HCT116 (cell line): ENCODE measurements at regions not wholly inside any gene's neighbourhood (a gene's known extent, or its start where the extent isn't known, plus 50 kb on each side); places are given as distances from the start of the nearest gene placed in this dataset.

Source experiments
- ATAC-seq: fragments of 200-7000 bp; cut with Tn5 transposase; 2 replicates; pipeline ENCODE4 v1.9.1; 2020; ENCODE audit warnings: mild to moderate bottlenecking, moderate library complexity
- BruUV-seq: library from RNA; stranded (reverse); fragments of 400-500 nt; replicated peaks from 2 replicates; lab custom pipeline; 2021; lab: Mats Ljungman, UMichigan
- CTCF ChIA-PET: fragments of 300-600 bp; sonication (Branson Sonifier 250); formaldehyde crosslinking; loops from one replicate; lab custom pipeline; 2021; ENCODE audit warnings: antibody characterized with exemption; lab: Charles Lee
- POLR2A ChIA-PET: fragments of 300-600, 350-600 bp; sonication (Branson Sonifier 250); formaldehyde crosslinking; loops from one replicate; lab custom pipeline; 2021; ENCODE audit warnings: antibody characterized with exemption; lab: Charles Lee
- RAD21 ChIA-PET, 2 experiments: fragments of 300-600 bp; sonication (Branson Sonifier 250); formaldehyde crosslinking; loops; one replicate each; lab custom pipeline; 2023; ENCODE audit warnings: low total read pairs in 2 of 2; ENCODE audit not compliant: uncharacterized antibody in 2 of 2, unreplicated experiment in 2 of 2, low non-redundant PET in 1 of 2; lab: Charles Lee
- DNase-seq: peaks from one replicate; pipeline ENCODE4 v3.0.0-alpha.2; 2010; ENCODE audit warnings: low read depth, low spot score
- H2AFZ ChIP-seq: fragments of 200-600 bp; shearing (Covaris generic), sonication (generic); 2 replicates; pipeline ENCODE4 v1.6.1; 2017; ENCODE audit warnings: low read depth, mixed run types, mixed read lengths, antibody characterized with exemption, low read length; ENCODE audit not compliant: poor library complexity, severe bottlenecking
- H3K27ac ChIP-seq: 2 replicates; pipeline ENCODE4 v1.5.1; 2012; ENCODE audit warnings: low read depth, low read length
- H3K27me3 ChIP-seq: fragments of 200-600 bp; sonication (generic); 2 replicates; pipeline ENCODE4 v1.6.1; 2016; ENCODE audit warnings: mixed run types, low read length, mixed read lengths; ENCODE audit not compliant: insufficient read depth
- H3K36me3 ChIP-seq, 2 experiments: fragments of 200-500 bp in 1 of 2; fragments of 200-600 bp in 1 of 2; sonication (Bioruptor generic) in 1 of 2; sonication (generic) in 1 of 2; 2 replicates each; pipeline versions ENCODE4 v1.5.1 to v1.6.1; 2014 to 2016; ENCODE audit warnings: low read length in 2 of 2, inconsistent platforms in 1 of 2, mixed read lengths in 1 of 2, mixed run types in 1 of 2; ENCODE audit not compliant: insufficient read depth in 2 of 2, control insufficient read depth in 1 of 2
- H3K4me1 ChIP-seq, 2 experiments: fragments of 200-600 bp in 1 of 2; sonication (generic) in 1 of 2; 2 replicates each; pipeline versions ENCODE4 v1.5.1 to v1.6.1; 2012 to 2017; ENCODE audit warnings: low read length in 2 of 2, inconsistent platforms in 1 of 2, mild to moderate bottlenecking in 1 of 2, mixed read lengths in 1 of 2, mixed run types in 1 of 2, moderate library complexity in 1 of 2; ENCODE audit not compliant: insufficient read depth in 2 of 2, control insufficient read depth in 1 of 2
- H3K4me2 ChIP-seq: fragments of 200-600 bp; sonication (generic); 2 replicates; pipeline ENCODE4 v1.6.1; 2017; ENCODE audit warnings: mixed run types, low read length, mixed read lengths
- H3K4me3 ChIP-seq, 2 experiments: fragments of 200-600 bp in 1 of 2; sonication (generic) in 1 of 2; replicated peaks in 1 of 2; 2 replicates each; pipeline ENCODE4 v1.5.1; 2011 to 2016; ENCODE audit warnings: low read length in 2 of 2, control low read depth in 1 of 2, low read depth in 1 of 2, mild to moderate bottlenecking in 1 of 2, mixed read lengths in 1 of 2, mixed run types in 1 of 2
- H3K79me2 ChIP-seq: fragments of 200-600 bp; sonication (generic); 2 replicates; pipeline ENCODE4 v1.6.1; 2017; ENCODE audit warnings: mild to moderate bottlenecking, mixed run types, low read length, moderate library complexity, mixed read lengths; ENCODE audit not compliant: insufficient read depth
- H3K9ac ChIP-seq: fragments of 200-600 bp; sonication (generic); 2 replicates; pipeline ENCODE4 v1.6.1; 2016; ENCODE audit warnings: low read length, mixed read lengths
- H3K9me2 ChIP-seq: fragments of 200-600 bp; sonication (generic), shearing (Covaris generic); 2 replicates; pipeline ENCODE4 v1.6.1; 2017; ENCODE audit warnings: mixed run types, mild to moderate bottlenecking, moderate library complexity; ENCODE audit not compliant: insufficient read depth
- H3K9me3 ChIP-seq, 2 experiments: fragments of 200-500 bp in 1 of 2; fragments of 200-600 bp in 1 of 2; sonication (Bioruptor generic) in 1 of 2; sonication (generic) in 1 of 2; 2 replicates each; pipeline ENCODE4 v1.6.1; 2014 to 2017; ENCODE audit warnings: low read length in 2 of 2, mixed read lengths in 2 of 2, inconsistent platforms in 1 of 2, low read depth in 1 of 2, mild to moderate bottlenecking in 1 of 2, mixed run types in 1 of 2, moderate library complexity in 1 of 2; ENCODE audit not compliant: control insufficient read depth in 1 of 2, insufficient read depth in 1 of 2
- H4K20me1 ChIP-seq: fragments of 200-600 bp; sonication (generic), shearing (Covaris generic); 2 replicates; pipeline ENCODE4 v1.6.1; 2017; ENCODE audit warnings: mixed run types, mild to moderate bottlenecking, moderate library complexity; ENCODE audit not compliant: insufficient read depth
- CTCF ChIP-seq, 3 experiments: fragments of 200-600 bp in 1 of 3; sonication (generic) in 1 of 3; IDR thresholded peaks in 2 of 3; conservative IDR thresholded peaks in 1 of 3; 2 replicates each; pipeline ENCODE4 v1.5.1; 2012 to 2017; ENCODE audit warnings: low read depth in 2 of 3, low read length in 2 of 3, antibody characterized with exemption in 1 of 3, borderline replicate concordance in 1 of 3, control low read depth in 1 of 3, mild to moderate bottlenecking in 1 of 3, mixed read lengths in 1 of 3, mixed run types in 1 of 3, moderate library complexity in 1 of 3; ENCODE audit not compliant: insufficient read depth in 1 of 3
- EGR1 ChIP-seq: IDR thresholded peaks from 2 replicates; pipeline ENCODE4 v1.6.1; 2012; ENCODE audit warnings: low read depth
- EZH2 ChIP-seq: fragments of 200-600 bp; sonication (generic); IDR thresholded peaks from 2 replicates; pipeline ENCODE4 v1.6.1; 2017; ENCODE audit warnings: antibody characterized with exemption, mixed run types
- EZH2phosphoT487 ChIP-seq: fragments of 200-600 bp; IDR thresholded peaks from 2 replicates; pipeline ENCODE4 v1.6.1; 2018; ENCODE audit warnings: antibody characterized with exemption, borderline replicate concordance
- FOSL1 ChIP-seq: IDR thresholded peaks from 2 replicates; pipeline ENCODE4 v1.6.1; 2012; ENCODE audit warnings: low read depth
- RAD21 ChIP-seq: IDR thresholded peaks from 2 replicates; pipeline ENCODE4 v1.6.1; 2012; ENCODE audit warnings: low read depth, mild to moderate bottlenecking
- SP1 ChIP-seq: IDR thresholded peaks from 2 replicates; pipeline ENCODE4 v1.6.1; 2012; ENCODE audit warnings: low read depth
- YY1 ChIP-seq: IDR thresholded peaks from 2 replicates; pipeline ENCODE4 v1.6.1; 2011; ENCODE audit warnings: low read length, low read depth, moderate library complexity, mild to moderate bottlenecking; ENCODE audit not compliant: insufficient replicate concordance; ENCODE audit errors: extremely low read depth
- ZBTB33 ChIP-seq: IDR thresholded peaks from 2 replicates; pipeline ENCODE4 v1.6.1; 2011; ENCODE audit warnings: mild to moderate bottlenecking, low read length, moderate library complexity; ENCODE audit not compliant: insufficient replicate concordance; ENCODE audit errors: extremely low read depth
- ZNF274 ChIP-seq: fragments of 200-500 bp; sonication (Bioruptor generic); IDR thresholded peaks from 2 replicates; pipeline ENCODE4 v1.6.1; 2014; ENCODE audit warnings: mild to moderate bottlenecking, low read depth, low read length, inconsistent platforms
- intact Hi-C: fragments of 100-400 bp; cut with micrococcal nuclease; formaldehyde crosslinking; loops from 2 replicates; pipeline ENCODE4 v1.10.0; 2022

GRCh38 chr2:120653871-120654270 lies 81.8 kb upstream of the GLI2 start:
- RAD21 ChIA-PET, result no interaction called here
- no peak for ATAC-seq
- intact Hi-C loops, result no loop called here
- Histone ChIP-seq H2AFZ (no peak overlapping the region), H3K4me3 (no peak overlapping the region), H3K4me2 (no peak overlapping the region), H3K4me1 (no peaks in the 10 kb centered on the region), H4K20me1 (no peaks in the 10 kb centered on the region), H3K9ac (no peak overlapping the region), H3K79me2 (no peaks in the 10 kb centered on the region), H3K27me3 (no peaks in the 10 kb centered on the region), H3K36me3 (no peaks in the 10 kb centered on the region), H3K9me2 (no peaks in the 10 kb centered on the region), H3K27ac (no peak overlapping the region), H3K9me3 (peaks cover 4 to 8% of the 10 kb centered on the region in 2 experiments; a peak in 2 of 4 replicates)
- no TSS peak for BruUV-seq
- TF ChIP-seq EZH2phosphoT487 (no peak), SP1 (no peak), YY1 (no peak), EGR1 (no peak), FOSL1 (no peak), EZH2 (no peak), CTCF (IDR thresholded peaks at IDR 0.05 in 2 of 3, conservative IDR thresholded peaks at IDR 0.05 in 1 of 3; ENCODE audit: borderline replicate concordance in 1 of 3, insufficient read depth in 1 of 3, low read depth in 2 of 3, low read length in 2 of 3) (no peak), ZBTB33 (no peak), ZNF274 (no peak), RAD21 (no peak)
- DNase-seq, result no peak
- POLR2A ChIA-PET, result no interaction called here
- CTCF ChIA-PET, result no interaction called here
